Right atrium auricular region (tissue), 2 donors: ENCODE measurements at regions not wholly inside any gene's neighbourhood (a gene's known extent, or its start where the extent isn't known, plus 50 kb on each side); places are given as distances from the start of the nearest gene placed in this dataset.

Experiments
- DNase-seq: peaks from one replicate; pipeline ENCODE4 v3.0.0-alpha.2; 2019; ENCODE audit warnings: low spot score
- H3K27ac ChIP-seq, 2 donors: fragments of 200-600 bp; sonication (generic); 1 replicate in 1 of 2; 2 replicates in 1 of 2; pipeline ENCODE4 v1.5.1; 2016 to 2019
- H3K27me3 ChIP-seq, 2 donors: fragments of 200-600 bp; sonication (generic); one replicate each; pipeline versions ENCODE4 v1.5.1 to v1.6.0; 2017 to 2019
- H3K36me3 ChIP-seq: fragments of 200-600 bp; sonication (generic); one replicate; pipeline ENCODE4 v1.5.1; 2016
- H3K4me1 ChIP-seq, 2 donors: fragments of 200-600 bp; sonication (generic); one replicate each; pipeline versions ENCODE4 v1.5.1 to v1.6.0; 2017 to 2019
- H3K4me3 ChIP-seq, 2 donors: fragments of 200-600 bp; sonication (generic); 1 replicate in 1 of 2; 2 replicates in 1 of 2; pipeline ENCODE4 v1.5.1; 2017 to 2019; ENCODE audit warnings: mild to moderate bottlenecking in 1 of 2, moderate library complexity in 1 of 2
- H3K9me3 ChIP-seq, 2 donors: fragments of 200-600 bp; sonication (generic); one replicate each; pipeline ENCODE4 v1.5.1; 2019
- CTCF ChIP-seq, 2 donors: fragments of 200-600 bp; sonication (generic); IDR thresholded peaks; one replicate each; pipeline ENCODE4 v1.5.1; 2019; ENCODE audit warnings: antibody characterized with exemption in 2 of 2

GRCh38 chr9:12274577-12274976 lies 418.6 kb upstream of the TYRP1 start:
- Histone ChIP-seq H3K4me1 (no peaks in the 10 kb centered on the region), H3K27ac (no peak overlapping the region), H3K36me3 (no peaks in the 10 kb centered on the region), H3K4me3 (no peak overlapping the region), H3K9me3 (no peaks in the 10 kb centered on the region), H3K27me3 (no peaks in the 10 kb centered on the region)
- DNase-seq, result no peak
- no peak for TF ChIP-seq CTCF (IDR thresholded peaks at IDR 0.05)

- TF ChIP-seq CTCF (IDR thresholded peaks at IDR 0.05), result no peak
- Histone ChIP-seq H3K27me3 (no peaks in the 10 kb centered on the region), H3K36me3 (no peaks in the 10 kb centered on the region), H3K4me1 (no peaks in the 10 kb centered on the region), H3K9me3 (no peaks in the 10 kb centered on the region), H3K27ac (no peak overlapping the region), H3K4me3 (no peak overlapping the region)
- no peak for DNase-seq
These were observed 416.7 kb upstream of the TYRP1 start for GRCh38 chr9:12276505-12276904.

GRCh38 chr9:12289711-12290110 lies 403.5 kb upstream of the TYRP1 start:
- Histone ChIP-seq H3K4me3 (no peak overlapping the region), H3K9me3 (no peaks in the 10 kb centered on the region), H3K27ac (no peak overlapping the region), H3K36me3 (no peaks in the 10 kb centered on the region), H3K4me1 (no peaks in the 10 kb centered on the region), H3K27me3 (no peaks in the 10 kb centered on the region)
- TF ChIP-seq CTCF (IDR thresholded peaks at IDR 0.05), result no peak
- no peak for DNase-seq

GRCh38 chr9:12290166-12290869 lies 402.9 kb upstream of the TYRP1 start:
- Histone ChIP-seq H3K36me3 (no peaks in the 10 kb centered on the region), H3K27ac (no peak overlapping the region), H3K27me3 (no peaks in the 10 kb centered on the region), H3K9me3 (no peaks in the 10 kb centered on the region), H3K4me3 (no peak overlapping the region), H3K4me1 (no peaks in the 10 kb centered on the region)
- TF ChIP-seq CTCF (IDR thresholded peaks at IDR 0.05), result no peak
- no peak for DNase-seq

GRCh38 chr9:12305211-12305610 lies 388.0 kb upstream of the TYRP1 start:
- H3K27ac ChIP-seq, result no peak overlapping the region
- no peak for TF ChIP-seq CTCF (IDR thresholded peaks at IDR 0.05)
- peaks cover 0 to 6% of the 10 kb centered on the region in 2 donors for H3K9me3 ChIP-seq
- H3K4me1 ChIP-seq, result no peaks in the 10 kb centered on the region
- no peaks in the 10 kb centered on the region for H3K27me3 ChIP-seq
- no peak overlapping the region for H3K4me3 ChIP-seq
- H3K36me3 ChIP-seq, result no peaks in the 10 kb centered on the region
- DNase-seq, result no peak

- H3K27me3 ChIP-seq, result no peaks in the 10 kb centered on the region
- H3K27ac ChIP-seq, result no peak overlapping the region
- no peak overlapping the region for H3K4me3 ChIP-seq
- TF ChIP-seq CTCF (IDR thresholded peaks at IDR 0.05), result no peak
- no peaks in the 10 kb centered on the region for H3K36me3 ChIP-seq
- no peak for DNase-seq
- H3K4me1 ChIP-seq, result no peaks in the 10 kb centered on the region
- H3K9me3 ChIP-seq, result peaks cover 0 to 18% of the 10 kb centered on the region in 2 donors
These were observed 378.6 kb upstream of the TYRP1 start for GRCh38 chr9:12314589-12314988.
